Uterus (tissue), 3 donors: ENCODE measurements at regions not wholly inside any gene's neighbourhood (a gene's known extent, or its start where the extent isn't known, plus 50 kb on each side); places are given as distances from the start of the nearest gene placed in this dataset.

Experiments used
- DNase-seq, 2 donors: peaks; one replicate each; pipeline ENCODE4 v3.0.0-alpha.2; 2019 to 2020
- H3K27ac ChIP-seq, 2 donors: fragments of 200-600 bp; sonication (generic); 1 replicate in 1 of 2; 2 replicates in 1 of 2; pipeline ENCODE4 v1.5.1; 2016 to 2018
- H3K27me3 ChIP-seq, 2 donors: fragments of 200-600 bp; sonication (generic); one replicate each; pipeline ENCODE4 v1.5.1; 2018 to 2019; ENCODE audit warnings: control low read depth in 1 of 2
- H3K36me3 ChIP-seq, 2 donors: fragments of 200-600 bp; sonication (generic); one replicate each; pipeline ENCODE4 v1.5.1; 2019; ENCODE audit warnings: control low read depth in 1 of 2
- H3K4me1 ChIP-seq, 2 donors: fragments of 200-600 bp; sonication (generic); one replicate each; pipeline ENCODE4 v1.5.1; 2018 to 2019; ENCODE audit warnings: control low read depth in 1 of 2
- H3K4me3 ChIP-seq, 2 donors: fragments of 200-600 bp; sonication (generic); 1 replicate in 1 of 2; 2 replicates in 1 of 2; pipeline ENCODE4 v1.5.1; 2018 to 2019; ENCODE audit warnings: mild to moderate bottlenecking in 1 of 2
- H3K9me3 ChIP-seq, 2 donors: fragments of 200-600 bp; sonication (generic); one replicate each; pipeline ENCODE4 v1.5.1; 2019; ENCODE audit warnings: control low read depth in 1 of 2
- POLR2A ChIP-seq, 2 donors: fragments of 450-650 bp; IDR thresholded peaks; one replicate each; pipeline ENCODE4 v1.6.1; 2016; ENCODE audit warnings: antibody characterized with exemption in 2 of 2, mild to moderate bottlenecking in 1 of 2, moderate library complexity in 1 of 2
- intact Hi-C: fragments of 100-400 bp; cut with DNase I; formaldehyde crosslinking; loops from one replicate; pipeline ENCODE4 v1.15.1; 2023; ENCODE audit warnings: low total_unique reads
- TF ChIP-seq, protein P1 (sequence below), 4 experiments: fragments of 200-600 bp in 2 of 4; fragments of 450-650 bp in 2 of 4; sonication (generic) in 2 of 4; IDR thresholded peaks; one replicate each; pipeline ENCODE4 v1.5.1; 2016 to 2019; ENCODE audit warnings: antibody characterized with exemption in 4 of 4, mild to moderate bottlenecking in 2 of 4, moderate library complexity in 1 of 4
- donor health status: DM: yes; HTN: yes; CAD: no.

DNA sequence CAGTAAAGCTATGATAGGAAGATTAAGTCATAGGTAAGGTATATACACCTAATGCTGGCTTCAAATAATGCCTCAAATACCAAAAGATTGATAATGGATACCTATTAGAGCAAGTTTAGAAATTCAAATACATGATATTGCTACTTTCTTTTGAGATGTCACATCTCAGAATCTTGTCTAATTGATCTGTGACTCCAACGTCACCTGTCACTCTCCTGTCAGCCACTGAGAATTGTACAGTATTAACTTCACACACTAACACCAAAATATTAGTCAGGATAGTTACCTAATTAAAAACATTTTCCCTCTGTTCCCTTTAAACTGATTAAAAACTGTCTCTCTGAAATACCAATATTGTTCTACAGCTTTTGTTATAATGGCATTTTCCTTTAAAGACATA is 575.5 kb upstream of the ID4 start:
- H3K4me3 ChIP-seq, result no peak overlapping the region
- no peaks in the 10 kb centered on the region for H3K27me3 ChIP-seq
- H3K4me1 ChIP-seq, result no peaks in the 10 kb centered on the region
- TF ChIP-seq, protein P1, sequence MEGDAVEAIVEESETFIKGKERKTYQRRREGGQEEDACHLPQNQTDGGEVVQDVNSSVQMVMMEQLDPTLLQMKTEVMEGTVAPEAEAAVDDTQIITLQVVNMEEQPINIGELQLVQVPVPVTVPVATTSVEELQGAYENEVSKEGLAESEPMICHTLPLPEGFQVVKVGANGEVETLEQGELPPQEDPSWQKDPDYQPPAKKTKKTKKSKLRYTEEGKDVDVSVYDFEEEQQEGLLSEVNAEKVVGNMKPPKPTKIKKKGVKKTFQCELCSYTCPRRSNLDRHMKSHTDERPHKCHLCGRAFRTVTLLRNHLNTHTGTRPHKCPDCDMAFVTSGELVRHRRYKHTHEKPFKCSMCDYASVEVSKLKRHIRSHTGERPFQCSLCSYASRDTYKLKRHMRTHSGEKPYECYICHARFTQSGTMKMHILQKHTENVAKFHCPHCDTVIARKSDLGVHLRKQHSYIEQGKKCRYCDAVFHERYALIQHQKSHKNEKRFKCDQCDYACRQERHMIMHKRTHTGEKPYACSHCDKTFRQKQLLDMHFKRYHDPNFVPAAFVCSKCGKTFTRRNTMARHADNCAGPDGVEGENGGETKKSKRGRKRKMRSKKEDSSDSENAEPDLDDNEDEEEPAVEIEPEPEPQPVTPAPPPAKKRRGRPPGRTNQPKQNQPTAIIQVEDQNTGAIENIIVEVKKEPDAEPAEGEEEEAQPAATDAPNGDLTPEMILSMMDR (IDR thresholded peaks at IDR 0.05), result no peak
- no peak for TF ChIP-seq POLR2A (IDR thresholded peaks at IDR 0.05)
- H3K9me3 ChIP-seq, result no peaks in the 10 kb centered on the region
- DNase-seq, result no peak
- peaks cover 0 to 2% of the 10 kb centered on the region in 2 donors for H3K36me3 ChIP-seq
- H3K27ac ChIP-seq, result no peak overlapping the region
- intact Hi-C loops, result no loop called here

GRCh38 chr6:19268117-19268516 is 569.1 kb upstream of the ID4 start:
- Histone ChIP-seq H3K9me3 (no peaks in the 10 kb centered on the region), H3K4me1 (no peaks in the 10 kb centered on the region), H3K36me3 (no peaks in the 10 kb centered on the region), H3K4me3 (no peak overlapping the region), H3K27ac (no peak overlapping the region), H3K27me3 (no peaks in the 10 kb centered on the region)
- TF ChIP-seq, protein P1 (IDR thresholded peaks at IDR 0.05), result no peak
- TF ChIP-seq POLR2A (IDR thresholded peaks at IDR 0.05), result no peak
- intact Hi-C loops, result no loop called here
- DNase-seq, result no peak

GRCh38 chr6:19268718-19269117 is 568.5 kb upstream of the ID4 start:
- no peaks in the 10 kb centered on the region for H3K9me3 ChIP-seq
- intact Hi-C loops, result no loop called here
- no peak for DNase-seq
- no peaks in the 10 kb centered on the region for H3K36me3 ChIP-seq
- H3K4me3 ChIP-seq, result no peak overlapping the region
- no peaks in the 10 kb centered on the region for H3K4me1 ChIP-seq
- no peaks in the 10 kb centered on the region for H3K27me3 ChIP-seq
- no peak overlapping the region for H3K27ac ChIP-seq
- TF ChIP-seq, protein P1 (IDR thresholded peaks at IDR 0.05), result no peak
- TF ChIP-seq POLR2A (IDR thresholded peaks at IDR 0.05), result no peak

DNA sequence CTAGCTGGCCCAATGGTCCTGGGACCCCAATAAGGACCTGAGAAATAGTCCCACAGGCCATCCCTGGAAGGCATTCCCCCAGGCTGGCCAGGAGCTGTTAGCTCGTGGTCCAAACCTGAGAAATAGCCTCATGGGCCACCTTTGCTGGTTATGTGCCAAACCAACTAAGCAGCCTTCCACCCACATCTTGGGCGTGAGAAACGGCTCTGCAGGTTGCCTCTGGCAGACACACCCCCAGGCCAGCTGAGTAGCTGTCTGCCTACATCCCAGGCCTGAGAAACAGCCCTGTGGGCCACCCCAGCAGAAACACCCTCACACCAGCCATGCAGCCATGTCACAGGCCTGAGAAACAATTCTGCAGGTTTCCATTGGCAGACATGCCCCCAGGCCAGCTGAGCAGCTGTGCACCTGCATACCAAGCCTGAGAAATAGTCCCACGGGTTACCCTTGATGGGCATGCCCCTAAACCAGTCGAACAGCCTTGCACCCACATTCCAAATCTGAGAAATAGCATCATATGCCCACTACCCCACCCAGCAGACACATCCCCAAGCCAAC is 567.8 kb upstream of the ID4 start:
- DNase-seq, result no peak
- intact Hi-C loops, result no loop called here
- no peak overlapping the region for H3K4me3 ChIP-seq
- no peaks in the 10 kb centered on the region for H3K36me3 ChIP-seq
- no peaks in the 10 kb centered on the region for H3K27me3 ChIP-seq
- no peak for TF ChIP-seq POLR2A (IDR thresholded peaks at IDR 0.05)
- TF ChIP-seq, protein P1 (IDR thresholded peaks at IDR 0.05), result no peak
- no peak overlapping the region for H3K27ac ChIP-seq
- no peaks in the 10 kb centered on the region for H3K9me3 ChIP-seq
- no peaks in the 10 kb centered on the region for H3K4me1 ChIP-seq

DNA sequence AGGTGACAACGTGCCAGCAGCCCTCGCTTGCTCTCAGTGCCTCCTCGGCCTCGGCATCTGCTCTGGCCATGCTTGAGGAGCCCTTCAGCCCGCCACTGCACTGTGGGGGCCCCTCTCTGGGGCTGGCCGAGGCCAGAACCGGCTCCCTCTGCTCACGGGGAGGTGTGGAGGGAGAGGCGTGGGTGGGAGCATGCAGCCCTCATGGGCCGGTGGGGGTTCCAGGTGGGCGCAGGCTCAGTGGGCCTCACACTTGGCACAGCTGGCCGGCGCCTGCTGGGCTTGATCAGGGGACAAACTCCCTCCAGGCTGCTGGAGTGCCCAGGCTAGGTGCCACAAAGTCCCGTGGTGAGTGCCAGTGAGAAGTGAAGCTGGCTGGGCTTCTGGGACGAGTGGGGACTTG is 566.6 kb upstream of the ID4 start:
- intact Hi-C loops, result no loop called here
- H3K27me3 ChIP-seq, result no peaks in the 10 kb centered on the region
- no peak for DNase-seq

More for the DNA sequence above, 566.6 kb upstream of the ID4 start:
- no peak for TF ChIP-seq POLR2A (IDR thresholded peaks at IDR 0.05)
- TF ChIP-seq, protein P1 (IDR thresholded peaks at IDR 0.05), result no peak
- Histone ChIP-seq H3K27ac (no peak overlapping the region), H3K36me3 (no peaks in the 10 kb centered on the region), H3K4me3 (no peak overlapping the region), H3K9me3 (no peaks in the 10 kb centered on the region), H3K4me1 (no peaks in the 10 kb centered on the region)
